ENCODE measurements at regions not wholly inside any gene's neighbourhood (a gene's known extent, or its start where the extent isn't known, plus 50 kb on each side); places are given as distances from the start of the nearest gene placed in this dataset.

DNA sequence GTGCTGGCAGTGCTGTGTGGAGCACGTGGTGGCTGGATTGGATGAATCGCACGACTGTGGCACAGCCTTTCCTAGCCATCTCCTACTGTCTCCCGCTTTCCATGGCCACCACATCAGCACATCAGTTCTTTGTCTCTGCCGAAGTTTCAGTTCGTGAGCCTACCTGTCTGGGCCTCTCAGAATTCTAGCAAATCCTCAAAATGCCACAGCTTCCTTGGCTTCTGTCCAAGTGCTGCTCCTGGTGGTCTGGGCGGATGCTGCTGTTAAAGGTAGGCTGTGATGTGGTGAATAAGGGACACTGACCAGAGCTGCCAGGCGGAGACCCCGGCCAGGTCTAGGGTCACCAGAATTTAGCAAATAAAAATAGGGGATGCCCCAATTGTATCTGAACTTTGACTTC lies 237.4 kb downstream of the LPIN1 start:
- TF ChIP-seq POLR2A (IDR thresholded peaks at IDR 0.05) = no peak
- TF ChIP-seq, protein P1, sequence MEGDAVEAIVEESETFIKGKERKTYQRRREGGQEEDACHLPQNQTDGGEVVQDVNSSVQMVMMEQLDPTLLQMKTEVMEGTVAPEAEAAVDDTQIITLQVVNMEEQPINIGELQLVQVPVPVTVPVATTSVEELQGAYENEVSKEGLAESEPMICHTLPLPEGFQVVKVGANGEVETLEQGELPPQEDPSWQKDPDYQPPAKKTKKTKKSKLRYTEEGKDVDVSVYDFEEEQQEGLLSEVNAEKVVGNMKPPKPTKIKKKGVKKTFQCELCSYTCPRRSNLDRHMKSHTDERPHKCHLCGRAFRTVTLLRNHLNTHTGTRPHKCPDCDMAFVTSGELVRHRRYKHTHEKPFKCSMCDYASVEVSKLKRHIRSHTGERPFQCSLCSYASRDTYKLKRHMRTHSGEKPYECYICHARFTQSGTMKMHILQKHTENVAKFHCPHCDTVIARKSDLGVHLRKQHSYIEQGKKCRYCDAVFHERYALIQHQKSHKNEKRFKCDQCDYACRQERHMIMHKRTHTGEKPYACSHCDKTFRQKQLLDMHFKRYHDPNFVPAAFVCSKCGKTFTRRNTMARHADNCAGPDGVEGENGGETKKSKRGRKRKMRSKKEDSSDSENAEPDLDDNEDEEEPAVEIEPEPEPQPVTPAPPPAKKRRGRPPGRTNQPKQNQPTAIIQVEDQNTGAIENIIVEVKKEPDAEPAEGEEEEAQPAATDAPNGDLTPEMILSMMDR (IDR thresholded peaks at IDR 0.05) = no peak

All from Peyer's patch (tissue), 4 donors.